Kidney (tissue), 13 donors: ENCODE measurements at regions not wholly inside any gene's neighbourhood (a gene's known extent, or its start where the extent isn't known, plus 50 kb on each side); places are given as distances from the start of the nearest gene placed in this dataset.

Source experiments
- DNase-seq, 5 donors: peaks; one replicate each; pipeline ENCODE4 v3.0.0-alpha.2; 2013 to 2020
- FAIRE-seq: peaks from 2 replicates; lab custom pipeline; 2012; peaks lifted over from hg19 to GRCh38; lab: Jason Lieb, UNC
- H3K27ac ChIP-seq, 2 donors: one replicate each; pipeline ENCODE4 v1.7.0; 2013; ENCODE audit warnings: low read depth in 2 of 2, low read length in 2 of 2, inconsistent platforms in 1 of 2
- H3K27me3 ChIP-seq: one replicate; pipeline ENCODE4 v1.7.1; 2013; ENCODE audit warnings: low read length, inconsistent platforms; ENCODE audit not compliant: control insufficient read depth, insufficient read depth
- H3K36me3 ChIP-seq, 3 donors: one replicate each; pipeline versions ENCODE4 v1.7.0 to v1.7.1; 2013; ENCODE audit warnings: low read length in 3 of 3, control low read depth in 1 of 3, inconsistent platforms in 1 of 3; ENCODE audit not compliant: insufficient read depth in 3 of 3, control insufficient read depth in 2 of 3
- H3K4me1 ChIP-seq, 3 donors: one replicate each; pipeline versions ENCODE4 v1.7.0 to v1.7.1; 2013; ENCODE audit warnings: low read length in 3 of 3, inconsistent platforms in 1 of 3, low read depth in 1 of 3; ENCODE audit not compliant: control insufficient read depth in 2 of 3, insufficient read depth in 2 of 3
- H3K4me3 ChIP-seq, 3 donors: one replicate each; pipeline versions ENCODE4 v1.7.0 to v1.8.1; 2013; ENCODE audit warnings: low read length in 3 of 3, control low read depth in 1 of 3, inconsistent platforms in 1 of 3
- H3K9ac ChIP-seq, 3 donors: one replicate each; pipeline versions ENCODE4 v1.7.0 to v1.7.1; 2013; ENCODE audit warnings: low read length in 3 of 3, control low read depth in 1 of 3, inconsistent platforms in 1 of 3
- H3K9me3 ChIP-seq, 3 donors: one replicate each; pipeline versions ENCODE4 v1.7.0 to v1.7.1; 2013; ENCODE audit warnings: low read length in 3 of 3, control low read depth in 1 of 3, inconsistent platforms in 1 of 3; ENCODE audit not compliant: control insufficient read depth in 2 of 3, insufficient read depth in 1 of 3
- intact Hi-C: fragments of 100-400 bp; cut with DNase I; formaldehyde crosslinking; loops from one replicate; pipeline ENCODE4 v1.11.1; 2022
- TF ChIP-seq, protein P1 (sequence below): IDR thresholded peaks from 3 replicates; pipeline ENCODE4 v1.5.1; 2012; ENCODE audit warnings: mild to moderate bottlenecking, moderate library complexity, borderline replicate concordance; ENCODE audit not compliant: insufficient read depth; ENCODE audit errors: extremely low read depth
- donor health status: control.
- donor health status: control.
- donor health status: control.
- donor health status: control.
- donor health status: control.
- donor health status: DM: yes; HTN: yes; CAD: no.
- donor health status: Normal renal cell carcinoma (clear cell type).

DNA sequence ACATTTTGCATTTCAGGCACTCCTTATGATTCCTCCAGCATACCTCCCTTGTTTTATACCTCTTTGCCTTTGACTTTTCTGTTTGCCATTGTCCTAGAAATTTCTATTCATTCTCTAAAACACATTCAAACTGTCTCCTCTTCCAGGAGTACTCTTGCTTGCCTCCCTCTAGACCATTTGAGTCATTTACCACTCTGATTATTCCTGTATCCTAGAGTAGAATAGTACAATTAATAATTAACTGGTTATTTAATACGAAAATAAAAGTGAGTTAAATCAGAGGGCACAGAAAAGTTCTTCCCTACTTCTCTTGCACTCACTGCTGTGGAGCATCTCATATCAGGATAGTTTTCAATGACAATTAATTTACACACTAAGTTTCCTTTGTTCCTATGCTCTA lies 290.2 kb upstream of the RORA start:
- no peak for DNase-seq
- H3K4me1 ChIP-seq, result no peaks in the 10 kb centered on the region
- intact Hi-C loops, result no loop called here
- no peaks in the 10 kb centered on the region for H3K36me3 ChIP-seq
- FAIRE-seq, result no peak
- no peak overlapping the region for H3K9ac ChIP-seq
- H3K4me3 ChIP-seq, result no peak overlapping the region
- H3K27me3 ChIP-seq, result no peaks in the 10 kb centered on the region
- no peak overlapping the region for H3K27ac ChIP-seq
- H3K9me3 ChIP-seq, result no peaks in the 10 kb centered on the region
- TF ChIP-seq, protein P1, sequence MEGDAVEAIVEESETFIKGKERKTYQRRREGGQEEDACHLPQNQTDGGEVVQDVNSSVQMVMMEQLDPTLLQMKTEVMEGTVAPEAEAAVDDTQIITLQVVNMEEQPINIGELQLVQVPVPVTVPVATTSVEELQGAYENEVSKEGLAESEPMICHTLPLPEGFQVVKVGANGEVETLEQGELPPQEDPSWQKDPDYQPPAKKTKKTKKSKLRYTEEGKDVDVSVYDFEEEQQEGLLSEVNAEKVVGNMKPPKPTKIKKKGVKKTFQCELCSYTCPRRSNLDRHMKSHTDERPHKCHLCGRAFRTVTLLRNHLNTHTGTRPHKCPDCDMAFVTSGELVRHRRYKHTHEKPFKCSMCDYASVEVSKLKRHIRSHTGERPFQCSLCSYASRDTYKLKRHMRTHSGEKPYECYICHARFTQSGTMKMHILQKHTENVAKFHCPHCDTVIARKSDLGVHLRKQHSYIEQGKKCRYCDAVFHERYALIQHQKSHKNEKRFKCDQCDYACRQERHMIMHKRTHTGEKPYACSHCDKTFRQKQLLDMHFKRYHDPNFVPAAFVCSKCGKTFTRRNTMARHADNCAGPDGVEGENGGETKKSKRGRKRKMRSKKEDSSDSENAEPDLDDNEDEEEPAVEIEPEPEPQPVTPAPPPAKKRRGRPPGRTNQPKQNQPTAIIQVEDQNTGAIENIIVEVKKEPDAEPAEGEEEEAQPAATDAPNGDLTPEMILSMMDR, result no peak

DNA sequence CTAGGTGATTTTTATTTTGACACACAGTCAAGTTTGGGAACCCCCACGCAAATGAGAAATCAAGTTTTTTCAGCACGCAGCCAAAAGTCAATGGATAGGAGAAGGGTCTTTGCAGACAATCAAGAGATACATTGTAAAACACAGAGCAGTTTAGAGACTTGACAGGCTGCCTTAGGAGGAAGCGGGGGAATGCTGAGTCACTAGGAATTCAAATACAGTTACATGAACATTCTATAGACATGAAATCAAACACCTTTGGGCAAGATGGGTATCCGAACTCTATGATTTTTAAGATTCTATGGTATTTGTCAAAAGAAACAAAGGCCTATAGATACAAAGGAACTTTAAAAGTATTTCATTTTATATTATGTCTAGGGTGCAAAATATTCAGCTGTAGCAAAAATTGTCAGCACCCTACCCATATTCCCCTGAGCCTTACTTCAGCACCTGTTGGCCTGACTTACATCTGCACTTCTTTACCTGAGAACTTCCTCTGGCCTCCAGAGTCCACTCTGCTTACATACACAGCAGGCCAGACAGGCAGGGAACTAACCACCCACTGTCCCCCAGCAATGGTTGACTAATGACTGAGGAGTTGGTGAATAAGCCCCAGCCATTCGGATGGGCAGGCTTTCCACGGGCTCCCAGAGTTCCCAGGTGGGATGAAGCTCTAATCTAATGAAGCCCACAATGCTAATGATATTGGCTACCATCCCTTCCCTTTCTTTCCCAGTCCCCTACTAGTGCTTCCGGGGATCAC lies 289.3 kb upstream of the RORA start:
- DNase-seq, result no peak
- Histone ChIP-seq H3K9ac (no peak overlapping the region), H3K9me3 (no peaks in the 10 kb centered on the region), H3K27ac (no peak overlapping the region), H3K36me3 (no peaks in the 10 kb centered on the region), H3K27me3 (no peaks in the 10 kb centered on the region), H3K4me1 (no peaks in the 10 kb centered on the region), H3K4me3 (no peak overlapping the region)
- intact Hi-C loops, result no loop called here
- TF ChIP-seq, protein P1, result no peak
- FAIRE-seq, result no peak

DNA sequence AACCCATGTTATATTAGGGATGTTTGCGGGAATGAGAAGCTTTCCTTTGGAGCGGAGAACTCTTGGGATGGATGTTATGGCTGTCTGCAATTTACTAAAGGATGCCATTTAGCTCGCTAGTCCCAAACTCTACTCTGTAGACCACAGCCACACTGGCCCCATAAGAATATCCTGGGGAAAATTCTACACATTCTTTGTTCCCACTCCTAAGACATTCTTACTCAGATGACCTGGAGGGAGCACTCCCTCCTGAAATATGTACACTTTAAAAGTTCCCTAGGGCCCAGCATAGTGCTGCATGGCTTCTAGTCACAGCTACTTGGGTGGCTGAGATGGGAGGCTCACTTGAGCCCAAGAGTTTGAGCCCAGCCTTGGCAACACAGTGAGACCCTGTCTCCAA lies 288.7 kb upstream of the RORA start:
- Histone ChIP-seq H3K27ac (no peak overlapping the region), H3K36me3 (no peaks in the 10 kb centered on the region), H3K4me3 (no peak overlapping the region), H3K27me3 (no peaks in the 10 kb centered on the region), H3K4me1 (no peaks in the 10 kb centered on the region), H3K9me3 (no peaks in the 10 kb centered on the region), H3K9ac (no peak overlapping the region)
- DNase-seq, result no peak
- intact Hi-C loops, result no loop called here
- no peak for FAIRE-seq
- TF ChIP-seq, protein P1, result no peak
